ENCODE measurements at regions not wholly inside any gene's neighbourhood (a gene's known extent, or its start where the extent isn't known, plus 50 kb on each side); places are given as distances from the start of the nearest gene placed in this dataset.
"Not testable (repeated sequence)": the region's sequence is repeated elsewhere in the genome, so short reads cannot be mapped to it uniquely, and the experiment has no call there.

DNA sequence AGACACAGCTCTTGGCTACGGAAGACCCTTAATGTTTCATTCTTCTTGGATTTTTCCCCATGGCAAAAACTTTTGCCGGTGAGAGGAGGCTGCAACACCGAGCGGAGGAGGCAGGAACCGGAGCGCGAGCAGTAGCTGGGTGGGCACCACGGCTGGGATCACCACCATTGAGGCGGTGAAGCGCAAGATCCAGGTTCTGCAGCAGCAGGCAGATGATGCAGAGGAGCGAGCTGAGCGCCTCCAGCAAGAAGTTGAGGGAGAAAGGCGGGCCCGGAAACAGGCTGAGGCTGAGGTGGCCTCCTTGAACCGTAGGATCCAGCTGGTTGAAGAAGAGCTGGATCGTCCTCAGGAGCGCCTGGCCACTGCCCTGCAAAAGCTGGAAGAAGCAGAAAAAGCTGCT lies 108.2 kb upstream of the TOX3 start:
- TF ChIP-seq, protein P1, sequence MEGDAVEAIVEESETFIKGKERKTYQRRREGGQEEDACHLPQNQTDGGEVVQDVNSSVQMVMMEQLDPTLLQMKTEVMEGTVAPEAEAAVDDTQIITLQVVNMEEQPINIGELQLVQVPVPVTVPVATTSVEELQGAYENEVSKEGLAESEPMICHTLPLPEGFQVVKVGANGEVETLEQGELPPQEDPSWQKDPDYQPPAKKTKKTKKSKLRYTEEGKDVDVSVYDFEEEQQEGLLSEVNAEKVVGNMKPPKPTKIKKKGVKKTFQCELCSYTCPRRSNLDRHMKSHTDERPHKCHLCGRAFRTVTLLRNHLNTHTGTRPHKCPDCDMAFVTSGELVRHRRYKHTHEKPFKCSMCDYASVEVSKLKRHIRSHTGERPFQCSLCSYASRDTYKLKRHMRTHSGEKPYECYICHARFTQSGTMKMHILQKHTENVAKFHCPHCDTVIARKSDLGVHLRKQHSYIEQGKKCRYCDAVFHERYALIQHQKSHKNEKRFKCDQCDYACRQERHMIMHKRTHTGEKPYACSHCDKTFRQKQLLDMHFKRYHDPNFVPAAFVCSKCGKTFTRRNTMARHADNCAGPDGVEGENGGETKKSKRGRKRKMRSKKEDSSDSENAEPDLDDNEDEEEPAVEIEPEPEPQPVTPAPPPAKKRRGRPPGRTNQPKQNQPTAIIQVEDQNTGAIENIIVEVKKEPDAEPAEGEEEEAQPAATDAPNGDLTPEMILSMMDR (IDR thresholded peaks at IDR 0.05 in 2 of 3, conservative IDR thresholded peaks at IDR 0.05 in 1 of 3; ENCODE audit: borderline replicate concordance in 1 of 3, insufficient read depth in 1 of 3, low read depth in 2 of 3, low read length in 2 of 3): not testable (repeated sequence)
- not testable (repeated sequence) for TF ChIP-seq POLR2A (IDR thresholded peaks at IDR 0.05; ENCODE audit: borderline replicate concordance, extremely low read depth, insufficient read depth, insufficient read length); SIN3A (IDR thresholded peaks at IDR 0.05; ENCODE audit: low read depth); RAD21 (IDR thresholded peaks at IDR 0.05; ENCODE audit: low read depth); EZH2 (IDR thresholded peaks at IDR 0.05); YY1 (IDR thresholded peaks at IDR 0.05; ENCODE audit: extremely low read depth, insufficient replicate concordance, low read depth, low read length); EGR1 (IDR thresholded peaks at IDR 0.05; ENCODE audit: low read depth); ZNF274 (IDR thresholded peaks at IDR 0.05; ENCODE audit: low read depth, low read length); POLR2AphosphoS5 (IDR thresholded peaks at IDR 0.05; ENCODE audit: low read depth, low read length); CEBPB (IDR thresholded peaks at IDR 0.05; ENCODE audit: low read depth)
- TF ChIP-seq, protein P2, sequence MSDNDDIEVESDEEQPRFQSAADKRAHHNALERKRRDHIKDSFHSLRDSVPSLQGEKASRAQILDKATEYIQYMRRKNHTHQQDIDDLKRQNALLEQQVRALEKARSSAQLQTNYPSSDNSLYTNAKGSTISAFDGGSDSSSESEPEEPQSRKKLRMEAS (IDR thresholded peaks at IDR 0.05): not testable (repeated sequence)
- TF ChIP-seq, protein P3, sequence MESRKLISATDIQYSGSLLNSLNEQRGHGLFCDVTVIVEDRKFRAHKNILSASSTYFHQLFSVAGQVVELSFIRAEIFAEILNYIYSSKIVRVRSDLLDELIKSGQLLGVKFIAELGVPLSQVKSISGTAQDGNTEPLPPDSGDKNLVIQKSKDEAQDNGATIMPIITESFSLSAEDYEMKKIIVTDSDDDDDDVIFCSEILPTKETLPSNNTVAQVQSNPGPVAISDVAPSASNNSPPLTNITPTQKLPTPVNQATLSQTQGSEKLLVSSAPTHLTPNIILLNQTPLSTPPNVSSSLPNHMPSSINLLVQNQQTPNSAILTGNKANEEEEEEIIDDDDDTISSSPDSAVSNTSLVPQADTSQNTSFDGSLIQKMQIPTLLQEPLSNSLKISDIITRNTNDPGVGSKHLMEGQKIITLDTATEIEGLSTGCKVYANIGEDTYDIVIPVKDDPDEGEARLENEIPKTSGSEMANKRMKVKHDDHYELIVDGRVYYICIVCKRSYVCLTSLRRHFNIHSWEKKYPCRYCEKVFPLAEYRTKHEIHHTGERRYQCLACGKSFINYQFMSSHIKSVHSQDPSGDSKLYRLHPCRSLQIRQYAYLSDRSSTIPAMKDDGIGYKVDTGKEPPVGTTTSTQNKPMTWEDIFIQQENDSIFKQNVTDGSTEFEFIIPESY (IDR thresholded peaks at IDR 0.05; ENCODE audit: extremely low read depth, insufficient replicate concordance, low read length): not testable (repeated sequence)

Data from HCT116 (cell line).